WTC11 (cell line): ENCODE measurements at regions not wholly inside any gene's neighbourhood (a gene's known extent, or its start where the extent isn't known, plus 50 kb on each side); places are given as distances from the start of the nearest gene placed in this dataset.

Experiments used
- ATAC-seq: fragments of 200-7000 bp; cut with Tn5 transposase; 2 replicates; pipeline ENCODE4 v1.10.0; 2021; ENCODE audit warnings: mild to moderate bottlenecking, moderate library complexity
- CTCF ChIA-PET: fragments of 300-600 bp; sonication (Branson Sonifier 250); formaldehyde crosslinking; loops from one replicate; lab custom pipeline; 2021; ENCODE audit warnings: antibody characterized with exemption; lab: Charles Lee
- POLR2A ChIA-PET: fragments of 350-600 bp; sonication (Branson Sonifier 250); formaldehyde crosslinking; loops from one replicate; lab custom pipeline; 2021; ENCODE audit warnings: antibody characterized with exemption; lab: Charles Lee
- DNase-seq: peaks from one replicate; pipeline ENCODE4 v3.0.0; 2021; ENCODE audit warnings: low spot score
- H3K27ac Mint-ChIP-seq: 2 replicates; pipeline ENCODE4 v1.8.0; 2021; ENCODE audit warnings: mixed read lengths
- H3K27me3 Mint-ChIP-seq: 2 replicates; pipeline ENCODE4 v1.8.0; 2021; ENCODE audit warnings: low read depth, mild to moderate bottlenecking, moderate library complexity, mixed read lengths
- H3K36me3 Mint-ChIP-seq: 2 replicates; pipeline ENCODE4 v1.8.0; 2021; ENCODE audit warnings: mixed read lengths
- H3K4me1 Mint-ChIP-seq: 2 replicates; pipeline ENCODE4 v1.8.0; 2022; ENCODE audit warnings: mixed read lengths
- H3K4me3 Mint-ChIP-seq: 2 replicates; pipeline ENCODE4 v1.8.0; 2021; ENCODE audit warnings: mild to moderate bottlenecking, moderate library complexity, mixed read lengths
- H3K9me3 Mint-ChIP-seq: 2 replicates; pipeline ENCODE4 v1.8.0; 2021; ENCODE audit warnings: mixed read lengths
- FOXP1 ChIP-seq: sonication (generic); formaldehyde crosslinking; IDR thresholded peaks from 2 replicates; pipeline ENCODE4 v1.8.0; 2022; ENCODE audit warnings: missing genetic modification reagents, mild to moderate bottlenecking, moderate library complexity, borderline replicate concordance
- GABPB1 ChIP-seq: sonication (generic); formaldehyde crosslinking; IDR thresholded peaks from 2 replicates; pipeline ENCODE4 v1.8.1; 2023; ENCODE audit warnings: mild to moderate bottlenecking, missing genetic modification reagents
- GRHL2 ChIP-seq: fragments of 250-450 bp; sonication (Bioruptor Pico); IDR thresholded peaks from 2 replicates; pipeline ENCODE4 v1.8.0; 2022; ENCODE audit warnings: mild to moderate bottlenecking, moderate library complexity; ENCODE audit not compliant: insufficient replicate concordance, severe bottlenecking
- PRRX2 ChIP-seq: fragments of 250-450 bp; sonication (Bioruptor Pico); IDR thresholded peaks from 2 replicates; pipeline ENCODE4 v1.8.0; 2021; ENCODE audit warnings: mild to moderate bottlenecking
- SMAD3 ChIP-seq: sonication (generic); formaldehyde crosslinking; IDR thresholded peaks from 2 replicates; pipeline ENCODE4 v1.8.0; 2022; ENCODE audit warnings: missing genetic modification reagents, mild to moderate bottlenecking, borderline replicate concordance
- ZNF219 ChIP-seq: sonication (generic); formaldehyde crosslinking; IDR thresholded peaks from 2 replicates; pipeline ENCODE4 v1.8.0; 2023; ENCODE audit warnings: missing genetic modification reagents, mild to moderate bottlenecking, borderline replicate concordance
- ZNF232 ChIP-seq: sonication (generic); formaldehyde crosslinking; IDR thresholded peaks from 2 replicates; pipeline ENCODE4 v1.8.0; 2022; ENCODE audit warnings: mild to moderate bottlenecking, missing genetic modification reagents
- ZNF317 ChIP-seq: sonication (generic); formaldehyde crosslinking; IDR thresholded peaks from 2 replicates; pipeline ENCODE4 v1.8.1; 2023; ENCODE audit warnings: low read depth, mild to moderate bottlenecking, moderate library complexity, missing genetic modification reagents, borderline replicate concordance
- ZNF416 ChIP-seq: fragments of 250-450 bp; sonication (Bioruptor Pico); IDR thresholded peaks from 2 replicates; pipeline ENCODE4 v1.9.0; 2021; ENCODE audit warnings: mild to moderate bottlenecking, inconsistent platforms
- TF ChIP-seq, protein P1 (sequence below): fragments of 250-450 bp; sonication (Bioruptor Pico); IDR thresholded peaks from 2 replicates; pipeline ENCODE4 v1.9.0; 2021; ENCODE audit warnings: mild to moderate bottlenecking
- TF ChIP-seq, protein P2 (sequence below): sonication (generic); formaldehyde crosslinking; IDR thresholded peaks from 2 replicates; pipeline ENCODE4 v1.8.0; 2023; ENCODE audit warnings: missing genetic modification reagents
- TF ChIP-seq, protein P3 (sequence below): sonication (generic); formaldehyde crosslinking; IDR thresholded peaks from 2 replicates; pipeline ENCODE4 v1.8.0; 2022; ENCODE audit warnings: mild to moderate bottlenecking, missing genetic modification reagents
- TF ChIP-seq, protein P4 (sequence below): sonication (generic); formaldehyde crosslinking; IDR thresholded peaks from 2 replicates; pipeline ENCODE4 v1.8.1; 2022; ENCODE audit warnings: missing genetic modification reagents, borderline replicate concordance
- TF ChIP-seq, protein P5 (sequence below): sonication (generic); formaldehyde crosslinking; IDR thresholded peaks from 2 replicates; pipeline ENCODE4 v1.8.0; 2022; ENCODE audit warnings: mild to moderate bottlenecking, missing genetic modification reagents
- TF ChIP-seq, protein P6 (sequence below): sonication (generic); formaldehyde crosslinking; IDR thresholded peaks from 2 replicates; pipeline ENCODE4 v1.8.1; 2023; ENCODE audit warnings: mild to moderate bottlenecking, missing genetic modification reagents
- TF ChIP-seq, protein P7 (sequence below): sonication (generic); formaldehyde crosslinking; IDR thresholded peaks from 2 replicates; pipeline ENCODE4 v1.8.1; 2022; ENCODE audit warnings: low read depth, mild to moderate bottlenecking, moderate library complexity, missing genetic modification reagents, borderline replicate concordance
- TF ChIP-seq, protein P8 (sequence below): sonication (generic); formaldehyde crosslinking; IDR thresholded peaks from 2 replicates; pipeline ENCODE4 v1.8.0; 2022; ENCODE audit warnings: mild to moderate bottlenecking, missing genetic modification reagents

DNA sequence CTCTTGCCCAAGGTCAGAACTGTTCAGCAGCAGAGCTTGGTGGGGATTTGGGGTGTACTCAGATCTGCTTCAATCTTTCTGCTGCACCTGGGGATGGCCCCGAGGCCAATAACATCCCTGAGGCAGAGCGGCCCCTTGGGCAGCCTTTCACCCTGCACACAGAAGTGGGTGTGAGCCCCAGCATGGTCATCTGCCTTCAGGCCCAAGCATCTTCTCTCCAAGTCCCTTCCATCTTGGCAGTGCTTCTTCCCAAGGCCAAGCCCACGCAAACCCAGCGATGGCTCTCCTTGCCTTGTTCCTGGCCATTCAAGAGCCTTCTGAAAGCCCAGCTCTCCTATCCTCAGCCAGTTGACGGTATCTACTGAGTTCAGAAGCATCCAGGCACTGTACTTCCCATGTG lies 172.9 kb downstream of the INHBB start:
- Mint-ChIP-seq H3K27me3 (peaks cover 50% of the 10 kb centered on the region), H3K9me3 (no peaks in the 10 kb centered on the region), H3K4me3 (no peak overlapping the region), H3K4me1 (peaks cover 8% of the 10 kb centered on the region; the same call in 1 of the 2 replicates), H3K27ac (no peak overlapping the region), H3K36me3 (no peaks in the 10 kb centered on the region)
- ChIA-PET POLR2A (no interaction called here), CTCF (interaction anchor here (1.3 kb wide), 1 partner anchor 82 kb away, joined by 3 read pairs; no protein-coding TSS in a partner anchor)
- TF ChIP-seq, protein P1, sequence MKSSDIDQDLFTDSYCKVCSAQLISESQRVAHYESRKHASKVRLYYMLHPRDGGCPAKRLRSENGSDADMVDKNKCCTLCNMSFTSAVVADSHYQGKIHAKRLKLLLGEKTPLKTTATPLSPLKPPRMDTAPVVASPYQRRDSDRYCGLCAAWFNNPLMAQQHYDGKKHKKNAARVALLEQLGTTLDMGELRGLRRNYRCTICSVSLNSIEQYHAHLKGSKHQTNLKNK (CRISPR knock-in tag), result no peak
- TF ChIP-seq GRHL2 (CRISPR knock-in tag), result no peak
- TF ChIP-seq, protein P2, sequence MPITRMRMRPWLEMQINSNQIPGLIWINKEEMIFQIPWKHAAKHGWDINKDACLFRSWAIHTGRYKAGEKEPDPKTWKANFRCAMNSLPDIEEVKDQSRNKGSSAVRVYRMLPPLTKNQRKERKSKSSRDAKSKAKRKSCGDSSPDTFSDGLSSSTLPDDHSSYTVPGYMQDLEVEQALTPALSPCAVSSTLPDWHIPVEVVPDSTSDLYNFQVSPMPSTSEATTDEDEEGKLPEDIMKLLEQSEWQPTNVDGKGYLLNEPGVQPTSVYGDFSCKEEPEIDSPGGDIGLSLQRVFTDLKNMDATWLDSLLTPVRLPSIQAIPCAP (CRISPR knock-in tag), result no peak
- TF ChIP-seq, protein P3, sequence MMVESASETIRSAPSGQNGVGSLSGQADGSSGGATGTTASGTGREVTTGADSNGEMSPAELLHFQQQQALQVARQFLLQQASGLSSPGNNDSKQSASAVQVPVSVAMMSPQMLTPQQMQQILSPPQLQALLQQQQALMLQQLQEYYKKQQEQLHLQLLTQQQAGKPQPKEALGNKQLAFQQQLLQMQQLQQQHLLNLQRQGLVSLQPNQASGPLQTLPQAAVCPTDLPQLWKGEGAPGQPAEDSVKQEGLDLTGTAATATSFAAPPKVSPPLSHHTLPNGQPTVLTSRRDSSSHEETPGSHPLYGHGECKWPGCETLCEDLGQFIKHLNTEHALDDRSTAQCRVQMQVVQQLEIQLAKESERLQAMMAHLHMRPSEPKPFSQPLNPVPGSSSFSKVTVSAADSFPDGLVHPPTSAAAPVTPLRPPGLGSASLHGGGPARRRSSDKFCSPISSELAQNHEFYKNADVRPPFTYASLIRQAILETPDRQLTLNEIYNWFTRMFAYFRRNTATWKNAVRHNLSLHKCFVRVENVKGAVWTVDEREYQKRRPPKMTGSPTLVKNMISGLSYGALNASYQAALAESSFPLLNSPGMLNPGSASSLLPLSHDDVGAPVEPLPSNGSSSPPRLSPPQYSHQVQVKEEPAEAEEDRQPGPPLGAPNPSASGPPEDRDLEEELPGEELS (CRISPR knock-in tag), result no peak
- TF ChIP-seq, protein P4, sequence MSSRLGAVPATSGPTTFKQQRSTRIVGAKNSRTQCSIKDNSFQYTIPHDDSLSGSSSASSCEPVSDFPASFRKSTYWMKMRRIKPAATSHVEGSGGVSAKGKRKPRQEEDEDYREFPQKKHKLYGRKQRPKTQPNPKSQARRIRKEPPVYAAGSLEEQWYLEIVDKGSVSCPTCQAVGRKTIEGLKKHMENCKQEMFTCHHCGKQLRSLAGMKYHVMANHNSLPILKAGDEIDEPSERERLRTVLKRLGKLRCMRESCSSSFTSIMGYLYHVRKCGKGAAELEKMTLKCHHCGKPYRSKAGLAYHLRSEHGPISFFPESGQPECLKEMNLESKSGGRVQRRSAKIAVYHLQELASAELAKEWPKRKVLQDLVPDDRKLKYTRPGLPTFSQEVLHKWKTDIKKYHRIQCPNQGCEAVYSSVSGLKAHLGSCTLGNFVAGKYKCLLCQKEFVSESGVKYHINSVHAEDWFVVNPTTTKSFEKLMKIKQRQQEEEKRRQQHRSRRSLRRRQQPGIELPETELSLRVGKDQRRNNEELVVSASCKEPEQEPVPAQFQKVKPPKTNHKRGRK (CRISPR knock-in tag), result no peak
- TF ChIP-seq, protein P5, sequence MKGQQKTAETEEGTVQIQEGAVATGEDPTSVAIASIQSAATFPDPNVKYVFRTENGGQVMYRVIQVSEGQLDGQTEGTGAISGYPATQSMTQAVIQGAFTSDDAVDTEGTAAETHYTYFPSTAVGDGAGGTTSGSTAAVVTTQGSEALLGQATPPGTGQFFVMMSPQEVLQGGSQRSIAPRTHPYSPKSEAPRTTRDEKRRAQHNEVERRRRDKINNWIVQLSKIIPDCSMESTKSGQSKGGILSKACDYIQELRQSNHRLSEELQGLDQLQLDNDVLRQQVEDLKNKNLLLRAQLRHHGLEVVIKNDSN, result no peak
- TF ChIP-seq ZNF416 (CRISPR knock-in tag), result no peak
- ATAC-seq, result no peak
- no peak for DNase-seq

DNA sequence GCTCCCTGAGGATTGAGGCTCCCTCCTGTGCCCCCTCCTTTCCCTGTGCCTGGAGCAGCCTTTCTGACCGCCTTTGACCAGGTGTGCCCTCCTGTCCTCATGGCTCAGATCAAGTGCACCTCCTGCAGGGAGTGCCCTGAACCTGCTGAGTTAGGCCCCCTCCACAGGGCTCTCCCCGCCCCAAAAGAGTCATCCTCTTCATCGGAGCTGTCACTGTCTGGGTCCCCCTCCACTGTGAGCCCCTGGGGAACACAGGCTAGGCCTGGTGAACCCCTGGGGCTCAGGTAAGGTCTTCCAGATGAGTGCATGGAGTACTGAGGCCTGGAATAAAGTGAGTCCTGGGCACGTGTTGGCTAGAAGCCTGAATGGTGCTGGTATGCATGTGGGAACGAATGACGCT lies 173.5 kb downstream of the INHBB start:
- peaks cover 51% of the 10 kb centered on the region for H3K27me3 Mint-ChIP-seq

DNA sequence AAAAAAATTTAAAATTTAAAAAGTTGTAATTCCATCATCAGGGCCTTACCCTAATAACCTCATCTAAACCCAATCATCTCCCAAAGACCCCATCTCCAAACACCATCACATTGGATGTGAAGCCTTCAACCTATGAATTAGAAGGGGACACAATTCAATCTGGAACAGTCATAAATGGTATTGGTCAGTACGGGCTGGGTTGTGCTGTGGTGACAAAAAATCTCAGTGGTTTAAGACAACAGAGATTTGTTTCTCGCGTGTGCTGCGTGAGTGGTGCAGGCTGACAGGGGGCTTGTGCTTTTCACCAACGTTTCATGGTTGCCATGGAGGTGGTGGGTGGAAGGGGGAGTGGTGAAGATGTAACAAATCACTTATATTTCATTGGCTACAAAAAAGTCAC lies 174.5 kb downstream of the INHBB start:
- no peak for ATAC-seq
- DNase-seq, result no peak
- ChIA-PET CTCF (interaction anchor here (0.6 to 1.9 kb wide), 23 partner anchors 10 to 300 kb away, joined by 3 to 49 read pairs (median 4); partner anchors contain the start of gene RALB), POLR2A (no interaction called here)
- no peak overlapping the region for H3K27ac Mint-ChIP-seq
- no peaks in the 10 kb centered on the region for H3K36me3 Mint-ChIP-seq
- peaks cover 11% of the 10 kb centered on the region for H3K4me1 Mint-ChIP-seq
- no peak overlapping the region for H3K4me3 Mint-ChIP-seq
- H3K27me3 Mint-ChIP-seq, result peaks cover 51% of the 10 kb centered on the region
- H3K9me3 Mint-ChIP-seq, result no peaks in the 10 kb centered on the region
- TF ChIP-seq, protein P6, sequence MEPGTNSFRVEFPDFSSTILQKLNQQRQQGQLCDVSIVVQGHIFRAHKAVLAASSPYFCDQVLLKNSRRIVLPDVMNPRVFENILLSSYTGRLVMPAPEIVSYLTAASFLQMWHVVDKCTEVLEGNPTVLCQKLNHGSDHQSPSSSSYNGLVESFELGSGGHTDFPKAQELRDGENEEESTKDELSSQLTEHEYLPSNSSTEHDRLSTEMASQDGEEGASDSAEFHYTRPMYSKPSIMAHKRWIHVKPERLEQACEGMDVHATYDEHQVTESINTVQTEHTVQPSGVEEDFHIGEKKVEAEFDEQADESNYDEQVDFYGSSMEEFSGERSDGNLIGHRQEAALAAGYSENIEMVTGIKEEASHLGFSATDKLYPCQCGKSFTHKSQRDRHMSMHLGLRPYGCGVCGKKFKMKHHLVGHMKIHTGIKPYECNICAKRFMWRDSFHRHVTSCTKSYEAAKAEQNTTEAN (CRISPR knock-in tag), result no peak
- TF ChIP-seq, protein P7, sequence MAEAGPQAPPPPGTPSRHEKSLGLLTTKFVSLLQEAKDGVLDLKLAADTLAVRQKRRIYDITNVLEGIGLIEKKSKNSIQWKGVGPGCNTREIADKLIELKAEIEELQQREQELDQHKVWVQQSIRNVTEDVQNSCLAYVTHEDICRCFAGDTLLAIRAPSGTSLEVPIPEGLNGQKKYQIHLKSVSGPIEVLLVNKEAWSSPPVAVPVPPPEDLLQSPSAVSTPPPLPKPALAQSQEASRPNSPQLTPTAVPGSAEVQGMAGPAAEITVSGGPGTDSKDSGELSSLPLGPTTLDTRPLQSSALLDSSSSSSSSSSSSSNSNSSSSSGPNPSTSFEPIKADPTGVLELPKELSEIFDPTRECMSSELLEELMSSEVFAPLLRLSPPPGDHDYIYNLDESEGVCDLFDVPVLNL (CRISPR knock-in tag), result no peak
- no peak for TF ChIP-seq ZNF219 (CRISPR knock-in tag)

More for the DNA sequence above, 173.5 kb downstream of the INHBB start:
- H3K27ac Mint-ChIP-seq, result no peak overlapping the region
- TF ChIP-seq, protein P4 (CRISPR knock-in tag), result no peak
- TF ChIP-seq, protein P8, sequence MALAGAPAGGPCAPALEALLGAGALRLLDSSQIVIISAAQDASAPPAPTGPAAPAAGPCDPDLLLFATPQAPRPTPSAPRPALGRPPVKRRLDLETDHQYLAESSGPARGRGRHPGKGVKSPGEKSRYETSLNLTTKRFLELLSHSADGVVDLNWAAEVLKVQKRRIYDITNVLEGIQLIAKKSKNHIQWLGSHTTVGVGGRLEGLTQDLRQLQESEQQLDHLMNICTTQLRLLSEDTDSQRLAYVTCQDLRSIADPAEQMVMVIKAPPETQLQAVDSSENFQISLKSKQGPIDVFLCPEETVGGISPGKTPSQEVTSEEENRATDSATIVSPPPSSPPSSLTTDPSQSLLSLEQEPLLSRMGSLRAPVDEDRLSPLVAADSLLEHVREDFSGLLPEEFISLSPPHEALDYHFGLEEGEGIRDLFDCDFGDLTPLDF (CRISPR knock-in tag), result no peak
- no peak for TF ChIP-seq ZNF232 (CRISPR knock-in tag)
- no peak for TF ChIP-seq ZNF317
- TF ChIP-seq FOXP1 (CRISPR knock-in tag), result no peak
- TF ChIP-seq PRRX2 (CRISPR knock-in tag), result no peak
- no peak for TF ChIP-seq SMAD3 (CRISPR knock-in tag)
- TF ChIP-seq GABPB1, result no peak
- TF ChIP-seq, all 79 proteins: peak for 0
- H3K36me3 Mint-ChIP-seq, result no peaks in the 10 kb centered on the region
- ChIA-PET POLR2A (no interaction called here), CTCF (interaction anchor here (1.3 kb wide), 1 partner anchor 82 kb away, joined by 3 read pairs; no protein-coding TSS in a partner anchor)
- peaks cover 8% of the 10 kb centered on the region; the same call in 1 of the 2 replicates for H3K4me1 Mint-ChIP-seq
- no peak for ATAC-seq
- no peak for DNase-seq
- H3K4me3 Mint-ChIP-seq, result no peak overlapping the region
- no peaks in the 10 kb centered on the region for H3K9me3 Mint-ChIP-seq
